HUES48 (cell line): ENCODE measurements at regions not wholly inside any gene's neighbourhood (a gene's known extent, or its start where the extent isn't known, plus 50 kb on each side); places are given as distances from the start of the nearest gene placed in this dataset.
"Not testable (repeated sequence)": the region's sequence is repeated elsewhere in the genome, so short reads cannot be mapped to it uniquely, and the experiment has no call there.

Experiments
- H3K27ac ChIP-seq: one replicate; pipeline ENCODE4 v1.7.0; 2013; ENCODE audit warnings: low read depth, low read length, inconsistent platforms
- H3K27me3 ChIP-seq: 2 replicates; pipeline ENCODE4 v1.6.1; 2013; ENCODE audit warnings: mild to moderate bottlenecking, low read length; ENCODE audit not compliant: control insufficient read depth, insufficient read depth
- H3K36me3 ChIP-seq: 2 replicates; pipeline ENCODE4 v1.6.1; 2013; ENCODE audit warnings: low read length; ENCODE audit not compliant: control insufficient read depth, insufficient read depth
- H3K4me1 ChIP-seq: 2 replicates; pipeline ENCODE4 v1.6.1; 2013; ENCODE audit warnings: mild to moderate bottlenecking, low read length; ENCODE audit not compliant: control insufficient read depth, insufficient read depth
- H3K4me3 ChIP-seq: 2 replicates; pipeline ENCODE4 v1.5.1; 2013; ENCODE audit warnings: mild to moderate bottlenecking, low read depth, low read length
- H3K9ac ChIP-seq: 2 replicates; pipeline ENCODE4 v1.6.1; 2013; ENCODE audit warnings: mild to moderate bottlenecking, low read depth, low read length, moderate library complexity
- H3K9me3 ChIP-seq: 2 replicates; pipeline ENCODE4 v1.6.1; 2013; ENCODE audit warnings: low read length; ENCODE audit not compliant: control insufficient read depth, insufficient read depth

- no peak overlapping the region for H3K9ac ChIP-seq
- no peaks in the 10 kb centered on the region for H3K36me3 ChIP-seq
- H3K4me3 ChIP-seq = no peak overlapping the region
These were observed 259.9 kb downstream of the ZIC1 start for GRCh38 chr3:147669077-147669476.

GRCh38 chr3:147672035-147672434 lies 262.9 kb downstream of the ZIC1 start:
- Histone ChIP-seq H3K9me3 (no peaks in the 10 kb centered on the region), H3K27me3 (no peaks in the 10 kb centered on the region), H3K36me3 (no peaks in the 10 kb centered on the region), H3K9ac (no peak overlapping the region), H3K27ac (no peak overlapping the region), H3K4me3 (no peak overlapping the region), H3K4me1 (no peaks in the 10 kb centered on the region)

More at GRCh38 chr3:147669077-147669476, 259.9 kb downstream of the ZIC1 start:
- Histone ChIP-seq H3K4me1 (no peaks in the 10 kb centered on the region), H3K27ac (no peak overlapping the region), H3K9me3 (no peaks in the 10 kb centered on the region), H3K27me3 (no peaks in the 10 kb centered on the region)

- H3K27me3 ChIP-seq = no peaks in the 10 kb centered on the region
These were observed 263.3 kb downstream of the ZIC1 start for GRCh38 chr3:147672436-147672835.

GRCh38 chr3:147675761-147676160 lies 266.6 kb downstream of the ZIC1 start:
- H3K9ac ChIP-seq = no peak overlapping the region

More at GRCh38 chr3:147672436-147672835, 263.3 kb downstream of the ZIC1 start:
- H3K9ac ChIP-seq = no peak overlapping the region
- H3K4me1 ChIP-seq = no peaks in the 10 kb centered on the region
- no peaks in the 10 kb centered on the region for H3K9me3 ChIP-seq
- no peaks in the 10 kb centered on the region for H3K36me3 ChIP-seq
- no peak overlapping the region for H3K4me3 ChIP-seq
- no peak overlapping the region for H3K27ac ChIP-seq

GRCh38 chr3:147680837-147681483 lies 271.8 kb downstream of the ZIC1 start:
- Histone ChIP-seq H3K27ac (no peak overlapping the region), H3K9me3 (no peaks in the 10 kb centered on the region), H3K4me1 (no peaks in the 10 kb centered on the region), H3K4me3 (no peak overlapping the region), H3K27me3 (no peaks in the 10 kb centered on the region), H3K9ac (no peak overlapping the region), H3K36me3 (no peaks in the 10 kb centered on the region)

More at GRCh38 chr3:147675761-147676160, 266.6 kb downstream of the ZIC1 start:
- Histone ChIP-seq H3K27ac (no peak overlapping the region), H3K4me3 (no peak overlapping the region), H3K27me3 (no peaks in the 10 kb centered on the region), H3K4me1 (no peaks in the 10 kb centered on the region), H3K36me3 (no peaks in the 10 kb centered on the region), H3K9me3 (no peaks in the 10 kb centered on the region)

- no peaks in the 10 kb centered on the region for H3K36me3 ChIP-seq
- no peak overlapping the region for H3K4me3 ChIP-seq
- H3K27ac ChIP-seq = no peak overlapping the region
- H3K27me3 ChIP-seq = no peaks in the 10 kb centered on the region
- H3K4me1 ChIP-seq = no peaks in the 10 kb centered on the region
- no peaks in the 10 kb centered on the region for H3K9me3 ChIP-seq
- no peak overlapping the region for H3K9ac ChIP-seq
These were observed 279.7 kb downstream of the ZIC1 start for GRCh38 chr3:147688868-147689267.

GRCh38 chr3:147699175-147699838 lies 290.1 kb downstream of the ZIC1 start:
- no peak overlapping the region for H3K27ac ChIP-seq
- no peaks in the 10 kb centered on the region for H3K4me1 ChIP-seq
- no peaks in the 10 kb centered on the region for H3K36me3 ChIP-seq
- no peak overlapping the region for H3K9ac ChIP-seq
- no peaks in the 10 kb centered on the region for H3K9me3 ChIP-seq
- no peaks in the 10 kb centered on the region for H3K27me3 ChIP-seq
- no peak overlapping the region for H3K4me3 ChIP-seq

GRCh38 chr3:147701195-147701594 lies 292.0 kb downstream of the ZIC1 start:
- Histone ChIP-seq H3K9ac (no peak overlapping the region), H3K27ac (no peak overlapping the region), H3K9me3 (no peaks in the 10 kb centered on the region), H3K27me3 (no peaks in the 10 kb centered on the region), H3K4me1 (no peaks in the 10 kb centered on the region), H3K36me3 (no peaks in the 10 kb centered on the region), H3K4me3 (no peak overlapping the region)

- H3K4me3 ChIP-seq = no peak overlapping the region
- H3K27ac ChIP-seq = no peak overlapping the region
- H3K36me3 ChIP-seq = no peaks in the 10 kb centered on the region
- no peaks in the 10 kb centered on the region for H3K9me3 ChIP-seq
- no peaks in the 10 kb centered on the region for H3K4me1 ChIP-seq
- H3K9ac ChIP-seq = no peak overlapping the region
- no peaks in the 10 kb centered on the region for H3K27me3 ChIP-seq
These were observed 293.3 kb downstream of the ZIC1 start for GRCh38 chr3:147702509-147702908.

GRCh38 chr3:147705651-147706051 lies 296.5 kb downstream of the ZIC1 start:
- Histone ChIP-seq H3K4me3 (no peak overlapping the region), H3K4me1 (no peaks in the 10 kb centered on the region), H3K27ac (no peak overlapping the region), H3K27me3 (no peaks in the 10 kb centered on the region), H3K36me3 (no peaks in the 10 kb centered on the region), H3K9ac (no peak overlapping the region), H3K9me3 (no peaks in the 10 kb centered on the region)

- H3K27me3 ChIP-seq, H3K4me3 ChIP-seq, H3K9ac ChIP-seq, H3K27ac ChIP-seq, H3K9me3 ChIP-seq, H3K4me1 ChIP-seq, H3K36me3 ChIP-seq: not testable (repeated sequence)
These were observed 301.6 kb downstream of the ZIC1 start for GRCh38 chr3:147710753-147711152.
